ENCODE measurements at regions not wholly inside any gene's neighbourhood (a gene's known extent, or its start where the extent isn't known, plus 50 kb on each side); places are given as distances from the start of the nearest gene placed in this dataset.

- Mint-ChIP-seq H3K27me3 (no peaks in the 10 kb centered on the region), H3K9me3 (no peaks in the 10 kb centered on the region), H3K4me1 (no peaks in the 10 kb centered on the region), H3K4me3 (no peak overlapping the region), H3K27ac (no peak overlapping the region), H3K36me3 (no peaks in the 10 kb centered on the region)
- no peak for DNase-seq
Measured at GRCh38 chr5:167140548-167141291, 1150.7 kb upstream of the WWC1 start.

- H3K36me3 Mint-ChIP-seq, result no peaks in the 10 kb centered on the region
- H3K4me3 Mint-ChIP-seq, result no peak overlapping the region
Measured at GRCh38 chr5:167143716-167144115, 1147.7 kb upstream of the WWC1 start.

GRCh38 chr5:167145841-167146240 lies 1145.6 kb upstream of the WWC1 start:
- no peaks in the 10 kb centered on the region for H3K27me3 Mint-ChIP-seq
- H3K36me3 Mint-ChIP-seq, result no peaks in the 10 kb centered on the region
- H3K9me3 Mint-ChIP-seq, result no peaks in the 10 kb centered on the region
- no peak overlapping the region for H3K27ac Mint-ChIP-seq
- no peaks in the 10 kb centered on the region for H3K4me1 Mint-ChIP-seq
- DNase-seq, result no peak
- no peak overlapping the region for H3K4me3 Mint-ChIP-seq

More at GRCh38 chr5:167143716-167144115, 1147.7 kb upstream of the WWC1 start:
- Mint-ChIP-seq H3K27me3 (no peaks in the 10 kb centered on the region), H3K9me3 (no peaks in the 10 kb centered on the region), H3K27ac (no peak overlapping the region), H3K4me1 (no peaks in the 10 kb centered on the region)
- DNase-seq, result no peak

- Mint-ChIP-seq H3K4me1 (no peaks in the 10 kb centered on the region), H3K9me3 (no peaks in the 10 kb centered on the region), H3K27me3 (no peaks in the 10 kb centered on the region), H3K4me3 (no peak overlapping the region), H3K36me3 (no peaks in the 10 kb centered on the region), H3K27ac (no peak overlapping the region)
- DNase-seq, result no peak
Measured at GRCh38 chr5:167147879-167148278, 1143.6 kb upstream of the WWC1 start.

GRCh38 chr5:167150661-167151060 lies 1140.8 kb upstream of the WWC1 start:
- H3K27ac Mint-ChIP-seq, result no peak overlapping the region

GRCh38 chr5:167152561-167152960 lies 1138.9 kb upstream of the WWC1 start:
- Mint-ChIP-seq H3K27ac (no peak overlapping the region), H3K9me3 (peaks cover 3% of the 10 kb centered on the region), H3K36me3 (no peaks in the 10 kb centered on the region), H3K27me3 (no peaks in the 10 kb centered on the region), H3K4me3 (no peak overlapping the region), H3K4me1 (no peaks in the 10 kb centered on the region)
- no peak for DNase-seq

More at GRCh38 chr5:167150661-167151060, 1140.8 kb upstream of the WWC1 start:
- H3K27me3 Mint-ChIP-seq, result no peaks in the 10 kb centered on the region
- H3K36me3 Mint-ChIP-seq, result no peaks in the 10 kb centered on the region
- no peak for DNase-seq
- H3K4me3 Mint-ChIP-seq, result no peak overlapping the region
- no peaks in the 10 kb centered on the region for H3K4me1 Mint-ChIP-seq
- no peaks in the 10 kb centered on the region for H3K9me3 Mint-ChIP-seq

- Mint-ChIP-seq H3K4me3 (no peak overlapping the region), H3K9me3 (peaks cover 3% of the 10 kb centered on the region), H3K27me3 (no peaks in the 10 kb centered on the region), H3K27ac (no peak overlapping the region), H3K4me1 (no peaks in the 10 kb centered on the region), H3K36me3 (no peaks in the 10 kb centered on the region)
- DNase-seq, result no peak
Measured at GRCh38 chr5:167155387-167156005, 1135.9 kb upstream of the WWC1 start.

GRCh38 chr5:167156446-167156845 lies 1135.0 kb upstream of the WWC1 start:
- no peak overlapping the region for H3K27ac Mint-ChIP-seq
- DNase-seq, result no peak
- no peak overlapping the region for H3K4me3 Mint-ChIP-seq
- H3K36me3 Mint-ChIP-seq, result no peaks in the 10 kb centered on the region
- no peaks in the 10 kb centered on the region for H3K27me3 Mint-ChIP-seq
- no peaks in the 10 kb centered on the region for H3K4me1 Mint-ChIP-seq
- peaks cover 3% of the 10 kb centered on the region for H3K9me3 Mint-ChIP-seq

GRCh38 chr5:167158588-167158987 lies 1132.9 kb upstream of the WWC1 start:
- Mint-ChIP-seq H3K9me3 (peaks cover 3% of the 10 kb centered on the region), H3K4me3 (no peak overlapping the region), H3K36me3 (no peaks in the 10 kb centered on the region), H3K27me3 (no peaks in the 10 kb centered on the region), H3K4me1 (no peaks in the 10 kb centered on the region), H3K27ac (no peak overlapping the region)
- no peak for DNase-seq

- Mint-ChIP-seq H3K4me3 (no peak overlapping the region), H3K27me3 (no peaks in the 10 kb centered on the region), H3K9me3 (peaks cover 3% of the 10 kb centered on the region), H3K4me1 (no peaks in the 10 kb centered on the region), H3K27ac (no peak overlapping the region), H3K36me3 (no peaks in the 10 kb centered on the region)
- DNase-seq, result no peak
Measured at GRCh38 chr5:167160388-167160787, 1131.1 kb upstream of the WWC1 start.

GRCh38 chr5:167166696-167167095 lies 1124.7 kb upstream of the WWC1 start:
- Mint-ChIP-seq H3K36me3 (no peaks in the 10 kb centered on the region), H3K4me3 (no peak overlapping the region), H3K4me1 (no peaks in the 10 kb centered on the region), H3K27ac (no peak overlapping the region), H3K9me3 (peaks cover 1% of the 10 kb centered on the region), H3K27me3 (no peaks in the 10 kb centered on the region)
- DNase-seq, result no peak

- Mint-ChIP-seq H3K9me3 (peaks cover 1% of the 10 kb centered on the region), H3K4me3 (no peak overlapping the region), H3K27me3 (no peaks in the 10 kb centered on the region), H3K36me3 (no peaks in the 10 kb centered on the region), H3K27ac (no peak overlapping the region), H3K4me1 (no peaks in the 10 kb centered on the region)
- DNase-seq, result no peak
Measured at GRCh38 chr5:167167191-167167795, 1124.2 kb upstream of the WWC1 start.

- Mint-ChIP-seq H3K4me1 (no peaks in the 10 kb centered on the region), H3K36me3 (no peaks in the 10 kb centered on the region), H3K27me3 (no peaks in the 10 kb centered on the region), H3K27ac (no peak overlapping the region), H3K9me3 (peaks cover 5% of the 10 kb centered on the region), H3K4me3 (no peak overlapping the region)
- no peak for DNase-seq
Measured at GRCh38 chr5:167168971-167169370, 1122.5 kb upstream of the WWC1 start.

- no peak overlapping the region for H3K27ac Mint-ChIP-seq
- no peaks in the 10 kb centered on the region for H3K27me3 Mint-ChIP-seq
- H3K4me1 Mint-ChIP-seq, result no peaks in the 10 kb centered on the region
- H3K36me3 Mint-ChIP-seq, result no peaks in the 10 kb centered on the region
- H3K4me3 Mint-ChIP-seq, result no peak overlapping the region
- H3K9me3 Mint-ChIP-seq, result peaks cover 7% of the 10 kb centered on the region
- no peak for DNase-seq
Measured at GRCh38 chr5:167171056-167171455, 1120.4 kb upstream of the WWC1 start.

- H3K4me1 Mint-ChIP-seq, result no peaks in the 10 kb centered on the region
- H3K27ac Mint-ChIP-seq, result no peak overlapping the region
- DNase-seq, result no peak
- no peaks in the 10 kb centered on the region for H3K27me3 Mint-ChIP-seq
- H3K36me3 Mint-ChIP-seq, result no peaks in the 10 kb centered on the region
- no peak overlapping the region for H3K4me3 Mint-ChIP-seq
- peaks cover 9% of the 10 kb centered on the region for H3K9me3 Mint-ChIP-seq
Measured at GRCh38 chr5:167177736-167178135, 1113.7 kb upstream of the WWC1 start.

GRCh38 chr5:167180906-167181305 lies 1110.5 kb upstream of the WWC1 start:
- Mint-ChIP-seq H3K36me3 (no peaks in the 10 kb centered on the region), H3K9me3 (peaks cover 3% of the 10 kb centered on the region), H3K27me3 (no peaks in the 10 kb centered on the region), H3K4me1 (no peaks in the 10 kb centered on the region), H3K4me3 (no peak overlapping the region), H3K27ac (no peak overlapping the region)
- no peak for DNase-seq

Measured in activated naive CD8-positive, alpha-beta T cell treated with anti-CD3 and anti-CD28 coated beads for 36 hours (primary cell).